H9 (cell line): ENCODE measurements at regions not wholly inside any gene's neighbourhood (a gene's known extent, or its start where the extent isn't known, plus 50 kb on each side); places are given as distances from the start of the nearest gene placed in this dataset.

Experiments used
- DNase-seq: peaks from one replicate; pipeline ENCODE4 v3.0.0-alpha.2; 2017
- H2AFZ ChIP-seq: one replicate; pipeline ENCODE4 v1.6.1; 2013; ENCODE audit warnings: mild to moderate bottlenecking, low read length, control low read depth, moderate library complexity
- H2AK5ac ChIP-seq: 2 replicates; pipeline ENCODE4 v1.6.1; 2013; ENCODE audit warnings: low read length, control low read depth, mixed read lengths; ENCODE audit not compliant: insufficient read length
- H2BK120ac ChIP-seq: one replicate; pipeline ENCODE4 v1.6.1; 2013; ENCODE audit warnings: low read depth, mild to moderate bottlenecking, low read length, control low read depth, inconsistent platforms; ENCODE audit not compliant: poor library complexity, severe bottlenecking
- H2BK12ac ChIP-seq: 2 replicates; pipeline ENCODE4 v1.6.1; 2013; ENCODE audit warnings: low read length, control low read depth, mixed read lengths, low read depth; ENCODE audit not compliant: insufficient read length
- H2BK15ac ChIP-seq: 2 replicates; pipeline ENCODE4 v1.6.1; 2013; ENCODE audit warnings: low read depth, low read length, control low read depth
- H2BK20ac ChIP-seq: one replicate; pipeline ENCODE4 v1.6.1; 2013; ENCODE audit warnings: low read depth, mild to moderate bottlenecking, low read length, control low read depth, inconsistent platforms; ENCODE audit not compliant: poor library complexity, severe bottlenecking
- H2BK5ac ChIP-seq: 2 replicates; pipeline ENCODE4 v1.6.1; 2013; ENCODE audit warnings: low read length, control low read depth, mixed read lengths; ENCODE audit not compliant: insufficient read length
- H3K14ac ChIP-seq: 2 replicates; pipeline ENCODE4 v1.6.1; 2013; ENCODE audit warnings: low read length, control low read depth; ENCODE audit not compliant: insufficient read depth
- H3K18ac ChIP-seq: 2 replicates; pipeline ENCODE4 v1.6.1; 2013; ENCODE audit warnings: low read depth, mild to moderate bottlenecking, mixed read lengths, low read length, control low read depth; ENCODE audit not compliant: insufficient read length
- H3K23ac ChIP-seq: 2 replicates; pipeline ENCODE4 v1.6.1; 2013; ENCODE audit warnings: low read length, control low read depth, mixed read lengths, low read depth; ENCODE audit not compliant: insufficient read length
- H3K23me2 ChIP-seq: 2 replicates; pipeline ENCODE4 v1.6.1; 2013; ENCODE audit warnings: low read depth, mild to moderate bottlenecking, mixed read lengths, low read length, control low read depth; ENCODE audit not compliant: insufficient read length, poor library complexity, severe bottlenecking
- H3K27ac ChIP-seq: 2 replicates; pipeline ENCODE4 v1.5.1; 2013; ENCODE audit warnings: low read length, control low read depth, mixed read lengths, low read depth; ENCODE audit not compliant: insufficient read length
- H3K27me3 ChIP-seq: 2 replicates; pipeline ENCODE4 v1.6.1; 2013; ENCODE audit warnings: low read length, control low read depth, inconsistent platforms; ENCODE audit not compliant: insufficient read depth
- H3K4ac ChIP-seq: 2 replicates; pipeline ENCODE4 v1.6.1; 2013; ENCODE audit warnings: low read depth, mild to moderate bottlenecking, control low read depth, inconsistent platforms, low read length, moderate library complexity
- H3K4me1 ChIP-seq: 2 replicates; pipeline ENCODE4 v1.6.1; 2013; ENCODE audit warnings: low read length, control low read depth, inconsistent platforms; ENCODE audit not compliant: insufficient read depth
- H3K4me2 ChIP-seq: 2 replicates; pipeline ENCODE4 v1.6.1; 2013; ENCODE audit warnings: low read length, control low read depth, mixed read lengths; ENCODE audit not compliant: insufficient read length, insufficient read depth
- H3K56ac ChIP-seq: 2 replicates; pipeline ENCODE4 v1.6.1; 2013; ENCODE audit warnings: low read depth, mild to moderate bottlenecking, mixed read lengths, low read length, control low read depth; ENCODE audit not compliant: insufficient read length
- H3K79me1 ChIP-seq: 2 replicates; pipeline ENCODE4 v1.6.1; 2013; ENCODE audit warnings: low read depth, mild to moderate bottlenecking, moderate library complexity, low read length, control low read depth, inconsistent platforms; ENCODE audit not compliant: insufficient read depth, poor library complexity, severe bottlenecking
- H3K79me2 ChIP-seq: 2 replicates; pipeline ENCODE4 v1.6.1; 2013; ENCODE audit warnings: low read length, control low read depth, inconsistent platforms; ENCODE audit not compliant: insufficient read depth
- H3K9ac ChIP-seq: 2 replicates; pipeline ENCODE4 v1.6.1; 2013; ENCODE audit warnings: low read length, control low read depth, mixed read lengths; ENCODE audit not compliant: insufficient read length; ENCODE audit errors: extremely low read depth
- H3K9me3 ChIP-seq: one replicate; pipeline ENCODE4 v1.6.1; 2013; ENCODE audit warnings: low read depth, low read length, inconsistent platforms; ENCODE audit not compliant: control insufficient read depth
- H3T11ph ChIP-seq: one replicate; pipeline ENCODE4 v1.6.1; 2013; ENCODE audit warnings: mild to moderate bottlenecking, low read length, control low read depth, inconsistent platforms
- H4K20me1 ChIP-seq: one replicate; pipeline ENCODE4 v1.6.1; 2013; ENCODE audit not compliant: control insufficient read depth, insufficient read length, insufficient read depth
- H4K5ac ChIP-seq: 2 replicates; pipeline ENCODE4 v1.6.1; 2013; ENCODE audit warnings: low read depth, mild to moderate bottlenecking, mixed read lengths, low read length, control low read depth; ENCODE audit not compliant: insufficient read length
- H4K8ac ChIP-seq: replicated peaks from 2 replicates; pipeline ENCODE4 v1.6.1; 2013; ENCODE audit warnings: low read length, control low read depth, mixed read lengths, low read depth; ENCODE audit not compliant: insufficient read length
- H4K91ac ChIP-seq: 2 replicates; pipeline ENCODE4 v1.6.1; 2013; ENCODE audit warnings: low read depth, mild to moderate bottlenecking, moderate library complexity, mixed read lengths, low read length, control low read depth; ENCODE audit not compliant: insufficient read length
- H3K27ac Mint-ChIP-seq, 3 experiments: 2 replicates in 2 of 3; 3 replicates in 1 of 3; pipeline ENCODE4 v1.8.0; 2020 to 2021; ENCODE audit warnings: mixed read lengths in 3 of 3, mild to moderate bottlenecking in 1 of 3, moderate library complexity in 1 of 3
- H3K27me3 Mint-ChIP-seq: 2 replicates; pipeline ENCODE4 v1.8.0; 2021; ENCODE audit warnings: low read depth, mild to moderate bottlenecking, moderate library complexity, mixed read lengths
- H3K36me3 Mint-ChIP-seq, 3 experiments: 2 replicates in 2 of 3; 3 replicates in 1 of 3; pipeline ENCODE4 v1.8.0; 2020 to 2021; ENCODE audit warnings: low read depth in 3 of 3, mixed read lengths in 3 of 3; ENCODE audit not compliant: insufficient read depth in 1 of 3
- H3K4me1 Mint-ChIP-seq, 2 experiments: 2 replicates each; pipeline ENCODE4 v1.8.0; 2020; ENCODE audit warnings: mixed read lengths in 2 of 2
- H3K4me3 Mint-ChIP-seq, 2 experiments: 2 replicates in 1 of 2; 3 replicates in 1 of 2; pipeline ENCODE4 v1.8.0; 2020 to 2021; ENCODE audit warnings: mild to moderate bottlenecking in 2 of 2, mixed read lengths in 2 of 2, moderate library complexity in 1 of 2
- H3K9me3 Mint-ChIP-seq, 2 experiments: 2 replicates in 1 of 2; 3 replicates in 1 of 2; pipeline ENCODE4 v1.8.0; 2020; ENCODE audit warnings: mild to moderate bottlenecking in 2 of 2, mixed read lengths in 2 of 2, moderate library complexity in 1 of 2
- WGBS: extraction: QIAGEN DNeasy Blood & Tissue Kit; methylation state at CpG from one replicate; pipeline ENCODE4 v1.1.7; 2013; ENCODE audit warnings: missing lambda C conversion rate, low lambda C conversion rate, mixed read lengths; ENCODE audit not compliant: insufficient read length; ENCODE audit errors: extremely low coverage; 5-methylcytosine and 5-hydroxymethylcytosine counted together
- TF ChIP-seq, protein P1 (sequence below): fragments of 200-600 bp; sonication (generic); conservative IDR thresholded peaks from 3 replicates; pipeline ENCODE4 v1.8.0; 2021; ENCODE audit warnings: antibody characterized with exemption, mild to moderate bottlenecking

DNA sequence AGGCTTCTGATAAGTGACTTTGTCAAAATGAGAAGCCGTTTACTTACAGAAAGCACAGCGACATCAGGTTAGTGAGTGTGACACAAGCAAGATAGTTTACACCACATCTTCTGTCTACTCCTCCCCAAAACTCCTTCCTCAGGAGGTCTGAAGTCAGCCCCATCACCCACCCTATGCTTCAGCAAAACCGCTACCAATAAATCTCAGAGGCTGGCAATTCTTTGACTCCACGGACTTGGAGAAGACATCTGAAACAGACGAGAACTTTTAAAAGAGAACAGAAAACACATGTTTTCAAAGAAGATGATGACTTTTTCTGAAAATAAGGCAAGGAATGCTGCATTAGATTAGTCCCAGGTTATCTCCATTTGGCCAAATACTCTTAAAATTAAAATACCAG lies 261.1 kb downstream of the TBC1D4 start:
- no peak overlapping the region for H3K4me3 Mint-ChIP-seq
- no peak overlapping the region for H4K91ac ChIP-seq

More for the DNA sequence above, 261.1 kb downstream of the TBC1D4 start:
- Histone ChIP-seq H3K14ac (no peak overlapping the region), H3K79me1 (no peaks in the 10 kb centered on the region), H3K56ac (no peak overlapping the region), H3K4me1 (no peaks in the 10 kb centered on the region), H2BK15ac (no peak overlapping the region), H3K79me2 (no peaks in the 10 kb centered on the region), H4K5ac (no peak overlapping the region), H2BK12ac (no peak overlapping the region), H2BK120ac (no peak overlapping the region), H2BK20ac (no peak overlapping the region), H3K18ac (no peak overlapping the region), H3K4ac (no peak overlapping the region), H3K23me2 (peaks cover 3% of the 10 kb centered on the region), H3T11ph (no peak overlapping the region), H4K8ac (no peak overlapping the region), H2AFZ (no peak overlapping the region), H3K27ac (no peak overlapping the region), H3K4me2 (no peak overlapping the region), H2AK5ac (no peak overlapping the region), H3K23ac (no peak overlapping the region), H3K27me3 (no peaks in the 10 kb centered on the region), H2BK5ac (no peak overlapping the region), H4K20me1 (no peaks in the 10 kb centered on the region), H3K9ac (no peak overlapping the region), H3K9me3 (no peaks in the 10 kb centered on the region)
- Mint-ChIP-seq H3K9me3 (no peaks in the 10 kb centered on the region), H3K4me1 (peaks cover 5 to 8% of the 10 kb centered on the region in 2 experiments), H3K27ac (no peak overlapping the region), H3K27me3 (peaks cover 15% of the 10 kb centered on the region), H3K36me3 (no peaks in the 10 kb centered on the region)
- DNase-seq = no peak
- no CpG with 5 or more reads among the region's 5 CpGs for WGBS
- TF ChIP-seq, protein P1, sequence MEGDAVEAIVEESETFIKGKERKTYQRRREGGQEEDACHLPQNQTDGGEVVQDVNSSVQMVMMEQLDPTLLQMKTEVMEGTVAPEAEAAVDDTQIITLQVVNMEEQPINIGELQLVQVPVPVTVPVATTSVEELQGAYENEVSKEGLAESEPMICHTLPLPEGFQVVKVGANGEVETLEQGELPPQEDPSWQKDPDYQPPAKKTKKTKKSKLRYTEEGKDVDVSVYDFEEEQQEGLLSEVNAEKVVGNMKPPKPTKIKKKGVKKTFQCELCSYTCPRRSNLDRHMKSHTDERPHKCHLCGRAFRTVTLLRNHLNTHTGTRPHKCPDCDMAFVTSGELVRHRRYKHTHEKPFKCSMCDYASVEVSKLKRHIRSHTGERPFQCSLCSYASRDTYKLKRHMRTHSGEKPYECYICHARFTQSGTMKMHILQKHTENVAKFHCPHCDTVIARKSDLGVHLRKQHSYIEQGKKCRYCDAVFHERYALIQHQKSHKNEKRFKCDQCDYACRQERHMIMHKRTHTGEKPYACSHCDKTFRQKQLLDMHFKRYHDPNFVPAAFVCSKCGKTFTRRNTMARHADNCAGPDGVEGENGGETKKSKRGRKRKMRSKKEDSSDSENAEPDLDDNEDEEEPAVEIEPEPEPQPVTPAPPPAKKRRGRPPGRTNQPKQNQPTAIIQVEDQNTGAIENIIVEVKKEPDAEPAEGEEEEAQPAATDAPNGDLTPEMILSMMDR = no peak
